Endothelial cell (in vitro differentiated cells): ENCODE measurements at regions not wholly inside any gene's neighbourhood (a gene's known extent, or its start where the extent isn't known, plus 50 kb on each side); places are given as distances from the start of the nearest gene placed in this dataset.
A peak's percentile ranks its signal among the peaks of the same experiment; 100 is the strongest.

ENCODE experiments used
- DNase-seq: peaks from one replicate; pipeline ENCODE4 v3.0.0; 2021; ENCODE audit warnings: low spot score
- H3K27ac Mint-ChIP-seq: one replicate; pipeline ENCODE4 v1.8.0; 2021; ENCODE audit warnings: mixed read lengths, inconsistent platforms; ENCODE audit not compliant: unreplicated experiment
- H3K27me3 Mint-ChIP-seq: one replicate; pipeline ENCODE4 v1.8.0; 2021; ENCODE audit warnings: mild to moderate bottlenecking, moderate library complexity, mixed read lengths, inconsistent platforms; ENCODE audit not compliant: unreplicated experiment
- H3K36me3 Mint-ChIP-seq: one replicate; pipeline ENCODE4 v1.8.0; 2021; ENCODE audit warnings: mild to moderate bottlenecking, low read depth, mixed read lengths, inconsistent platforms; ENCODE audit not compliant: unreplicated experiment
- H3K4me1 Mint-ChIP-seq: one replicate; pipeline ENCODE4 v1.8.0; 2021; ENCODE audit warnings: mild to moderate bottlenecking, mixed read lengths, inconsistent platforms; ENCODE audit not compliant: unreplicated experiment
- H3K4me3 Mint-ChIP-seq: one replicate; pipeline ENCODE4 v1.8.0; 2021; ENCODE audit warnings: mild to moderate bottlenecking, mixed read lengths, inconsistent platforms; ENCODE audit not compliant: unreplicated experiment
- H3K9me3 Mint-ChIP-seq: one replicate; pipeline ENCODE4 v1.8.0; 2021; ENCODE audit warnings: mixed read lengths, inconsistent platforms; ENCODE audit not compliant: unreplicated experiment
- TF ChIP-seq, protein P1 (sequence below): fragments of 200-600 bp; sonication (generic); IDR thresholded peaks from one replicate; pipeline ENCODE4 v1.5.0; 2021; ENCODE audit warnings: antibody characterized with exemption; ENCODE audit not compliant: unreplicated experiment

DNA sequence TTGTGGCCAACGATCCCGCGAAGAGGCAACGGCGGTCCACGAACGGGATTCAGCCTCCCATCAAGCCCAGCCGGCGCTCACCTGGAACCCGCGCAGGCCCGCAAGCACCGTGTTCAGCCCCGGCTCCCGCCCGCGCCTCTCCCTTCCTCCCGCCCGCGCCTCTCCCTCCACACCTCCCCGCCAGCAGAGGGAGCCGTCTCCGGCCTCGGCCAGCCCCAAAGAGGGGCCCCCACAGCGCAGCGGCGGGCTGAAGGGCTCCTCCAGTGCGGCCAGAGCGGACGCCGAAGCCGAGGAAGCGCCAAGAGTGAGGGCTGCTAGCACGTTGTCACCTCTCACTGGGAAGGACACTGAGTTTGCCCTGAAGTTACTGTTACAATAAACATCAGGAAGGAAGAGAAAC, 55.3 kb upstream of the LAPTM4A start:
- peaks cover 6% of the 10 kb centered on the region for H3K27me3 Mint-ChIP-seq
- H3K9me3 Mint-ChIP-seq = no peaks in the 10 kb centered on the region
- peaks cover 10% of the 10 kb centered on the region for H3K36me3 Mint-ChIP-seq
- H3K4me1 Mint-ChIP-seq = peaks cover 22% of the 10 kb centered on the region
- TF ChIP-seq, protein P1, sequence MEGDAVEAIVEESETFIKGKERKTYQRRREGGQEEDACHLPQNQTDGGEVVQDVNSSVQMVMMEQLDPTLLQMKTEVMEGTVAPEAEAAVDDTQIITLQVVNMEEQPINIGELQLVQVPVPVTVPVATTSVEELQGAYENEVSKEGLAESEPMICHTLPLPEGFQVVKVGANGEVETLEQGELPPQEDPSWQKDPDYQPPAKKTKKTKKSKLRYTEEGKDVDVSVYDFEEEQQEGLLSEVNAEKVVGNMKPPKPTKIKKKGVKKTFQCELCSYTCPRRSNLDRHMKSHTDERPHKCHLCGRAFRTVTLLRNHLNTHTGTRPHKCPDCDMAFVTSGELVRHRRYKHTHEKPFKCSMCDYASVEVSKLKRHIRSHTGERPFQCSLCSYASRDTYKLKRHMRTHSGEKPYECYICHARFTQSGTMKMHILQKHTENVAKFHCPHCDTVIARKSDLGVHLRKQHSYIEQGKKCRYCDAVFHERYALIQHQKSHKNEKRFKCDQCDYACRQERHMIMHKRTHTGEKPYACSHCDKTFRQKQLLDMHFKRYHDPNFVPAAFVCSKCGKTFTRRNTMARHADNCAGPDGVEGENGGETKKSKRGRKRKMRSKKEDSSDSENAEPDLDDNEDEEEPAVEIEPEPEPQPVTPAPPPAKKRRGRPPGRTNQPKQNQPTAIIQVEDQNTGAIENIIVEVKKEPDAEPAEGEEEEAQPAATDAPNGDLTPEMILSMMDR = peak; percentile 56
- H3K27ac Mint-ChIP-seq = no peak overlapping the region
- peak; percentile 76 for DNase-seq
- H3K4me3 Mint-ChIP-seq = peak overlapping the region; percentile 76

DNA sequence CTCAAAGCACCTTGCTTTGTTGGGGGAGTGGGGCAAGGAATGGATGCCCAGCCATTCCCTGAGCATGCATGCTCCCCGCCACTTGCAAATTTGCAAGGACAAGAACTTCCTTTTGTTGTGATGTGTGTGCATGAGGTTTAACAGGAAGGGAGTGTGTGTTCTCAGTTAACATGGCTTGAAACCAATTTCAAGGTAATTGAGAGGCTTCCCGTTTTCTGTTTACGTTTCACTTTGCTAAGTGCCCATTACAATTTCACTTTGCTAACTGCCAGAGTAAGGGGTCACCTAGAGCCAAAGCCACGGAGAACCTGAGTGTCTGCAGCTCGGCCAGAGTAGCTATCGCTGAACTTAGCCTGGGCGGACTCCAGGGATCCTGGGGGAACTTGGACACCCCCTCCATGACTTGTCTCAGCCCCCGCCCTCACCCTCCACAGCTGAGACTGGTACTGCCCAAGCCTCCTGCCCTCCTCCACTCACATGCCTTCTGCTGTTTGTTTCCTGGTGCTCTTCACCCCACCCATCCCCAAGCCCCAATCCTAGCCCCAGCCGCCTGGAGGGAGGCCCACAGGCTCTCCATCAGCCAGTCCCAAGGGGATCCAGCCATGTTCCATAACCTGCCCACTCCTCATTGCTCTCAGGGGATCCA, 53.6 kb upstream of the LAPTM4A start:
- Mint-ChIP-seq H3K36me3 (peaks cover 10% of the 10 kb centered on the region), H3K27ac (no peak overlapping the region), H3K27me3 (peaks cover 6% of the 10 kb centered on the region), H3K4me1 (peaks cover 7% of the 10 kb centered on the region), H3K9me3 (no peaks in the 10 kb centered on the region), H3K4me3 (no peak overlapping the region)
- TF ChIP-seq, protein P1 = no peak
- DNase-seq = no peak

DNA sequence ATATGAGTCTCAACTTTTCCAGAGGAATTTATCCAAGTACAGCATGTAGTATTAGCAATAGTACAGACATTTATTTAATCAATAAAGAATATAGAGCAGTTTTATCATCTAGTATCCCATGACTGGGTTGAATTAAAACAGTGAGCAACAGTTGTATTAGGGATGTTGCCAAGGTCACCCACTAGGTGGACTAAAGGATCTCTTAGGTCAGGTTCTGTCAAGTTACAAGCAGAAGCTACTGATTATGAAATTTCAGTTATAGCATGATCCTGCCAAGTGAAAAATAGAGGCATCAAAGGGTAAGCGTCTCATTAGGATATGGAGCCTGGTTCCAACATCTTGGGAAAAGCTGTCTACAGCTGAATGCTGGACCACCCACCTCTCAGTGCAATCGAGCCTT, 52.1 kb upstream of the LAPTM4A start:
- DNase-seq = no peak
- Mint-ChIP-seq H3K27me3 (peaks cover 6% of the 10 kb centered on the region), H3K9me3 (no peaks in the 10 kb centered on the region), H3K36me3 (peaks cover 10% of the 10 kb centered on the region), H3K27ac (no peak overlapping the region), H3K4me3 (no peak overlapping the region), H3K4me1 (peaks cover 7% of the 10 kb centered on the region)
- TF ChIP-seq, protein P1 = peak; percentile 61
